ENCODE measurements at regions not wholly inside any gene's neighbourhood (a gene's known extent, or its start where the extent isn't known, plus 50 kb on each side); places are given as distances from the start of the nearest gene placed in this dataset.

GRCh38 chr1:60963167-60963940, 119.0 kb upstream of the NFIA start:
- no peaks in the 10 kb centered on the region for H4K20me1 ChIP-seq (ENCODE audit: insufficient read depth)
- no peak overlapping the region for H3K27ac ChIP-seq (ENCODE audit: low read length)
- no peak overlapping the region for H3K4me3 ChIP-seq (ENCODE audit: low read length)
- H3K4me2 ChIP-seq (ENCODE audit: low read length), result no peak overlapping the region
- TF ChIP-seq SMC3 (conservative IDR thresholded peaks at IDR 0.05; ENCODE audit: poor library complexity), result no peak
- no peak for TF ChIP-seq POLR2AphosphoS5 (IDR thresholded peaks at IDR 0.05)
- TF ChIP-seq MXI1 (conservative IDR thresholded peaks at IDR 0.05; ENCODE audit: poor library complexity, severe bottlenecking), result no peak
- TF ChIP-seq CTCF (IDR thresholded peaks at IDR 0.05; ENCODE audit: poor library complexity, severe bottlenecking), result no peak
- TF ChIP-seq EZH2 (IDR thresholded peaks at IDR 0.05; ENCODE audit: borderline replicate concordance, insufficient read depth, low read length, poor library complexity, severe bottlenecking), result no peak
- no peak for TF ChIP-seq TAF1 (IDR thresholded peaks at IDR 0.05; ENCODE audit: low read depth)
- TF ChIP-seq EP300 (conservative IDR thresholded peaks at IDR 0.05; ENCODE audit: poor library complexity, severe bottlenecking), result no peak
- no peaks in the 10 kb centered on the region for H3K36me3 ChIP-seq (ENCODE audit: insufficient read depth, low read length)
- no peak overlapping the region for H2AFZ ChIP-seq (ENCODE audit: low read depth, low read length)
- H3K9me2 ChIP-seq (ENCODE audit: insufficient read depth, low read length), result no peaks in the 10 kb centered on the region
- peaks cover 13% of the 10 kb centered on the region for H3K9me3 ChIP-seq (ENCODE audit: low read length)
- H3K27me3 ChIP-seq (ENCODE audit: insufficient read depth, low read depth, low read length), result no peaks in the 10 kb centered on the region
- no peaks in the 10 kb centered on the region for H3F3A ChIP-seq (ENCODE audit: insufficient read depth, low read length, poor library complexity, severe bottlenecking)
- H3K9ac ChIP-seq (ENCODE audit: low read length), result no peak overlapping the region
- H3K79me2 ChIP-seq (replicated peaks; ENCODE audit: insufficient read depth, low read length), result no peaks in the 10 kb centered on the region

GRCh38 chr1:60960891-60961461, 121.4 kb upstream of the NFIA start:
- Histone ChIP-seq H4K20me1 (ENCODE audit: insufficient read depth) (no peaks in the 10 kb centered on the region), H3K9ac (ENCODE audit: low read length) (no peak overlapping the region), H3K4me3 (ENCODE audit: low read length) (no peak overlapping the region), H3K27ac (ENCODE audit: low read length) (no peak overlapping the region), H3K36me3 (ENCODE audit: insufficient read depth, low read length) (no peaks in the 10 kb centered on the region), H3K27me3 (ENCODE audit: insufficient read depth, low read depth, low read length) (no peaks in the 10 kb centered on the region), H2AFZ (ENCODE audit: low read depth, low read length) (no peak overlapping the region), H3F3A (ENCODE audit: insufficient read depth, low read length, poor library complexity, severe bottlenecking) (no peaks in the 10 kb centered on the region), H3K4me2 (ENCODE audit: low read length) (no peak overlapping the region), H3K9me3 (ENCODE audit: low read length) (peaks cover 13% of the 10 kb centered on the region), H3K9me2 (ENCODE audit: insufficient read depth, low read length) (no peaks in the 10 kb centered on the region), H3K79me2 (replicated peaks; ENCODE audit: insufficient read depth, low read length) (no peaks in the 10 kb centered on the region)
- TF ChIP-seq POLR2AphosphoS5 (IDR thresholded peaks at IDR 0.05) (no peak), RAD21 (conservative IDR thresholded peaks at IDR 0.05) (no peak), EZH2 (IDR thresholded peaks at IDR 0.05; ENCODE audit: borderline replicate concordance, insufficient read depth, low read length, poor library complexity, severe bottlenecking) (no peak), REST (IDR thresholded peaks at IDR 0.05; ENCODE audit: borderline replicate concordance) (no peak), SMC3 (conservative IDR thresholded peaks at IDR 0.05; ENCODE audit: poor library complexity) (no peak), TAF1 (IDR thresholded peaks at IDR 0.05; ENCODE audit: low read depth) (no peak), CTCF (IDR thresholded peaks at IDR 0.05; ENCODE audit: poor library complexity, severe bottlenecking) (no peak), MXI1 (conservative IDR thresholded peaks at IDR 0.05; ENCODE audit: poor library complexity, severe bottlenecking) (no peak), EP300 (conservative IDR thresholded peaks at IDR 0.05; ENCODE audit: poor library complexity, severe bottlenecking) (no peak)
